Loucy (cell line): ENCODE measurements at regions not wholly inside any gene's neighbourhood (a gene's known extent, or its start where the extent isn't known, plus 50 kb on each side); places are given as distances from the start of the nearest gene placed in this dataset.

ENCODE experiments used
- H2AFZ ChIP-seq: fragments of 200-600 bp; sonication (generic); 2 replicates; pipeline ENCODE4 v1.6.0; 2016; ENCODE audit warnings: antibody characterized with exemption, mild to moderate bottlenecking, low read length, moderate library complexity
- H3F3A ChIP-seq: fragments of 200-600 bp; 2 replicates; pipeline ENCODE4 v1.6.0; 2016; ENCODE audit warnings: antibody characterized with exemption, low read depth, mild to moderate bottlenecking
- H3K27me3 ChIP-seq: fragments of 200-600 bp; sonication (generic); 2 replicates; pipeline ENCODE4 v1.6.1; 2014; ENCODE audit warnings: low read length, mild to moderate bottlenecking; ENCODE audit not compliant: insufficient read depth, poor library complexity, severe bottlenecking
- H3K36me3 ChIP-seq: fragments of 200-600 bp; sonication (generic); 2 replicates; pipeline ENCODE4 v1.6.1; 2016; ENCODE audit warnings: low read length; ENCODE audit not compliant: insufficient read depth
- H3K4me1 ChIP-seq: fragments of 200-600 bp; sonication (generic); 2 replicates; pipeline ENCODE4 v1.5.1; 2014; ENCODE audit warnings: low read length, mild to moderate bottlenecking; ENCODE audit not compliant: insufficient read depth, poor library complexity, severe bottlenecking
- H3K4me2 ChIP-seq: fragments of 200-600 bp; sonication (generic); 2 replicates; pipeline ENCODE4 v1.6.0; 2014; ENCODE audit warnings: antibody characterized with exemption, low read length, low read depth, mild to moderate bottlenecking; ENCODE audit not compliant: poor library complexity, severe bottlenecking
- H3K4me3 ChIP-seq: fragments of 200-600 bp; sonication (generic); 2 replicates; pipeline ENCODE4 v1.5.1; 2014; ENCODE audit warnings: low read length, mild to moderate bottlenecking, mixed read lengths; ENCODE audit not compliant: poor library complexity, severe bottlenecking
- H3K79me2 ChIP-seq: fragments of 200-600 bp; sonication (generic); 2 replicates; pipeline ENCODE4 v1.6.1; 2014; ENCODE audit warnings: low read length; ENCODE audit not compliant: insufficient read depth
- H3K9ac ChIP-seq: fragments of 200-600 bp; sonication (generic); 2 replicates; pipeline ENCODE4 v1.6.0; 2014; ENCODE audit warnings: mild to moderate bottlenecking, low read depth, low read length, moderate library complexity; ENCODE audit not compliant: poor library complexity, severe bottlenecking
- H3K9me2 ChIP-seq: fragments of 200-600 bp; sonication (generic); replicated peaks from 2 replicates; pipeline ENCODE4 v1.6.1; 2016; ENCODE audit warnings: low read depth, low read length, mixed read lengths
- H3K9me3 ChIP-seq: fragments of 200-600 bp; sonication (generic); 2 replicates; pipeline ENCODE4 v1.6.1; 2014; ENCODE audit warnings: mild to moderate bottlenecking, antibody characterized with exemption, low read length, low read depth; ENCODE audit not compliant: insufficient read depth
- H4K20me1 ChIP-seq: fragments of 200-600 bp; sonication (generic); 2 replicates; pipeline ENCODE4 v1.6.0; 2014; ENCODE audit warnings: antibody characterized with exemption, low read length, mild to moderate bottlenecking; ENCODE audit not compliant: insufficient read depth, poor library complexity, severe bottlenecking
- EZH2phosphoT487 ChIP-seq: fragments of 200-600 bp; IDR thresholded peaks from 2 replicates; pipeline ENCODE4 v1.6.1; 2018; ENCODE audit warnings: antibody characterized with exemption, mild to moderate bottlenecking, moderate library complexity, borderline replicate concordance
- TF ChIP-seq, protein P1 (sequence below): fragments of 200-600 bp; sonication (generic); conservative IDR thresholded peaks from 2 replicates; pipeline ENCODE4 v1.5.1; 2014; ENCODE audit warnings: mild to moderate bottlenecking, antibody characterized with exemption, low read length

DNA sequence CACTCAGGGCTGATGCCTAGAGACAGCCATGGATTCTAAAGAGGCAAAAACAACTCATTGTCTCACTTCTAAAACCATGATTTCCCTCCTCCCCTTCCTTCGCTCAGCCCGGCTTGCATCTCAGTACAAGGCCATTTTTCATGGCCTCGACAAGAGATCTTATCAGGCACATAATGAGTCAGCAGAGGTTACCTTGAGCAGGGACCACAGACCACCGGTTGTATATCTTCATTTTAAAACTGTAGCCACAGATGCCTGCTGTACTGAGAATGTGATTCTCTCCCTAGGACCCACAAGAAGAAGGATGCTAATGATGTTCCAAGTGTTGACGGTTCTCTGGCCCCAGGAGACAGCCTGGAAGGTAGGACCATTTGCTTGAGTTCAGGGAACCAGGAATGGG lies 331.9 kb downstream of the AJAP1 start:
- H3K27me3 ChIP-seq: no peaks in the 10 kb centered on the region
- TF ChIP-seq EZH2phosphoT487: no peak
- TF ChIP-seq, protein P1, sequence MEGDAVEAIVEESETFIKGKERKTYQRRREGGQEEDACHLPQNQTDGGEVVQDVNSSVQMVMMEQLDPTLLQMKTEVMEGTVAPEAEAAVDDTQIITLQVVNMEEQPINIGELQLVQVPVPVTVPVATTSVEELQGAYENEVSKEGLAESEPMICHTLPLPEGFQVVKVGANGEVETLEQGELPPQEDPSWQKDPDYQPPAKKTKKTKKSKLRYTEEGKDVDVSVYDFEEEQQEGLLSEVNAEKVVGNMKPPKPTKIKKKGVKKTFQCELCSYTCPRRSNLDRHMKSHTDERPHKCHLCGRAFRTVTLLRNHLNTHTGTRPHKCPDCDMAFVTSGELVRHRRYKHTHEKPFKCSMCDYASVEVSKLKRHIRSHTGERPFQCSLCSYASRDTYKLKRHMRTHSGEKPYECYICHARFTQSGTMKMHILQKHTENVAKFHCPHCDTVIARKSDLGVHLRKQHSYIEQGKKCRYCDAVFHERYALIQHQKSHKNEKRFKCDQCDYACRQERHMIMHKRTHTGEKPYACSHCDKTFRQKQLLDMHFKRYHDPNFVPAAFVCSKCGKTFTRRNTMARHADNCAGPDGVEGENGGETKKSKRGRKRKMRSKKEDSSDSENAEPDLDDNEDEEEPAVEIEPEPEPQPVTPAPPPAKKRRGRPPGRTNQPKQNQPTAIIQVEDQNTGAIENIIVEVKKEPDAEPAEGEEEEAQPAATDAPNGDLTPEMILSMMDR: no peak

GRCh38 chr1:4984841-4985240 lies 330.4 kb downstream of the AJAP1 start:
- TF ChIP-seq EZH2phosphoT487: no peak
- TF ChIP-seq, protein P1: no peak
- no peaks in the 10 kb centered on the region for H3K4me1 ChIP-seq
- no peaks in the 10 kb centered on the region for H3K27me3 ChIP-seq
- no peaks in the 10 kb centered on the region for H3K36me3 ChIP-seq
- H3K4me3 ChIP-seq: no peak overlapping the region
- H4K20me1 ChIP-seq: no peaks in the 10 kb centered on the region
- H3F3A ChIP-seq: no peaks in the 10 kb centered on the region
- H3K9me3 ChIP-seq: peaks cover 6% of the 10 kb centered on the region; the same call in 1 of the 2 replicates
- H3K4me2 ChIP-seq: no peak overlapping the region
- no peak overlapping the region for H2AFZ ChIP-seq
- no peaks in the 10 kb centered on the region for H3K79me2 ChIP-seq
- no peaks in the 10 kb centered on the region for H3K9me2 ChIP-seq
- no peak overlapping the region for H3K9ac ChIP-seq

More for the DNA sequence above, 331.9 kb downstream of the AJAP1 start:
- peaks cover 3% of the 10 kb centered on the region; the same call in 1 of the 2 replicates for H3K9me3 ChIP-seq
- no peaks in the 10 kb centered on the region for H3K36me3 ChIP-seq
- H3K9ac ChIP-seq: no peak overlapping the region
- H3K4me1 ChIP-seq: no peaks in the 10 kb centered on the region
- no peaks in the 10 kb centered on the region for H3K9me2 ChIP-seq
- H4K20me1 ChIP-seq: no peaks in the 10 kb centered on the region
- H3K4me2 ChIP-seq: no peak overlapping the region
- H3F3A ChIP-seq: no peaks in the 10 kb centered on the region
- H3K79me2 ChIP-seq: no peaks in the 10 kb centered on the region
- H3K4me3 ChIP-seq: no peak overlapping the region
- no peak overlapping the region for H2AFZ ChIP-seq

DNA sequence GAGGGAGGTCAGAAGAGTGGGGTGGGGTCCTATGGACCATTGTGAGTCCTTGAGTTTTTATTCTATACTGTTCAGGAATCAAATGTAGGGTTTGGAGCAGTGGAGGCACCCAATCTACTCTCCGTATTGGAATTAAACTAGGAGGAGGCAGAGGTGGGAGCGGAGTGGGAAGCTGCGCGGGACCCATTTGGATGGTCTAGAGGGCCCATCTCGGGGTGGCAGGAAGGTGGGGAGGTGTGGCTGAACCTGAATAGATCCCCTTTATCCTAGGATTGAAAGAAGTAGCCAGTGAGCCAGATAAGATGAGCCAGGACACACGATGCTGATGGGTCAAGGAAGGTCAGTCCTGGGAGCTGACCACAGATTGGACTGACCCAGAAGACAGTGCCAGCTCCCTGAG lies 325.8 kb downstream of the AJAP1 start:
- H3K9ac ChIP-seq: no peak overlapping the region
- TF ChIP-seq EZH2phosphoT487: no peak
- TF ChIP-seq, protein P1: no peak
- peaks cover 16% of the 10 kb centered on the region; the same call in 1 of the 2 replicates for H3K9me3 ChIP-seq
- H3K4me2 ChIP-seq: no peak overlapping the region
- no peak overlapping the region for H3K4me3 ChIP-seq
- no peaks in the 10 kb centered on the region for H3K36me3 ChIP-seq
- no peaks in the 10 kb centered on the region for H3K4me1 ChIP-seq
- H4K20me1 ChIP-seq: no peaks in the 10 kb centered on the region
- H3K79me2 ChIP-seq: no peaks in the 10 kb centered on the region
- H3K9me2 ChIP-seq: no peaks in the 10 kb centered on the region
- H3F3A ChIP-seq: no peaks in the 10 kb centered on the region
- no peak overlapping the region for H2AFZ ChIP-seq
- H3K27me3 ChIP-seq: no peaks in the 10 kb centered on the region
